ENCODE measurements at regions not wholly inside any gene's neighbourhood (a gene's known extent, or its start where the extent isn't known, plus 50 kb on each side); places are given as distances from the start of the nearest gene placed in this dataset.

- no peak overlapping the region for H3K4me3 ChIP-seq (ENCODE audit: insufficient read depth in 1 of 2, low read depth in 1 of 2, low read length in 2 of 2)
- H4K91ac ChIP-seq (ENCODE audit: low read length): peak overlapping the region; percentile 67
- no peak overlapping the region for H2AFZ ChIP-seq (ENCODE audit: low read depth, low read length)
- peak overlapping the region; percentile 13 to 26 for H3K4ac ChIP-seq (ENCODE audit: low read depth in 1 of 2, low read length in 2 of 2)
- no peak overlapping the region for H3K23ac ChIP-seq (ENCODE audit: low read length in 2 of 2)
- no peak for DNase-seq
- peaks cover 8% of the 10 kb centered on the region for H3K9me3 ChIP-seq (ENCODE audit: control insufficient read depth, low read length)
- no peaks in the 10 kb centered on the region for H3K79me1 ChIP-seq (replicated peaks; ENCODE audit: low read length, poor library complexity, severe bottlenecking)
- H3K4me2 ChIP-seq (ENCODE audit: low read length, poor library complexity, severe bottlenecking): no peak overlapping the region
- peak overlapping the region; percentile 21 for H2AK5ac ChIP-seq (ENCODE audit: low read length, severe bottlenecking)
- peaks cover 38% of the 10 kb centered on the region for H3K4me1 ChIP-seq (ENCODE audit: control insufficient read depth, insufficient read depth, low read depth, low read length)
- peak overlapping the region; percentile 31 for H4K8ac ChIP-seq (ENCODE audit: low read length)
- H2BK120ac ChIP-seq (ENCODE audit: low read depth, low read length): peak overlapping the region; percentile 20
- H3K18ac ChIP-seq (ENCODE audit: low read depth in 1 of 2, low read length in 2 of 2): peak overlapping the region in 1 of 2 experiments; percentile 62
- H2BK5ac ChIP-seq (ENCODE audit: low read depth, low read length, poor library complexity, severe bottlenecking): no peak overlapping the region
- peaks cover 4 to 13% of the 10 kb centered on the region in 2 experiments for H3K27me3 ChIP-seq (ENCODE audit: control insufficient read depth in 1 of 2, insufficient read depth in 1 of 2, low read length in 2 of 2)
- H3K14ac ChIP-seq (ENCODE audit: low read length in 2 of 2): no peak overlapping the region
- no peak overlapping the region for H3K9ac ChIP-seq (ENCODE audit: low read length)
- peak overlapping the region; percentile 63 to 75 for H2BK12ac ChIP-seq (ENCODE audit: low read length in 2 of 2)
- H3K27ac ChIP-seq (ENCODE audit: low read length, poor library complexity, severe bottlenecking): no peak overlapping the region
- no peaks in the 10 kb centered on the region for H3K36me3 ChIP-seq (ENCODE audit: control insufficient read depth in 1 of 2, insufficient read depth in 2 of 2, low read depth in 1 of 2, low read length in 2 of 2)
- 87% methylated on average over 15 of the region's 17 CpGs for WGBS
- H2BK15ac ChIP-seq (ENCODE audit: low read depth, poor library complexity, severe bottlenecking): peak overlapping the region; percentile 63
These were observed 219.8 kb downstream of the C9orf50 start for GRCh38 chr9:129400971-129401622.

DNA sequence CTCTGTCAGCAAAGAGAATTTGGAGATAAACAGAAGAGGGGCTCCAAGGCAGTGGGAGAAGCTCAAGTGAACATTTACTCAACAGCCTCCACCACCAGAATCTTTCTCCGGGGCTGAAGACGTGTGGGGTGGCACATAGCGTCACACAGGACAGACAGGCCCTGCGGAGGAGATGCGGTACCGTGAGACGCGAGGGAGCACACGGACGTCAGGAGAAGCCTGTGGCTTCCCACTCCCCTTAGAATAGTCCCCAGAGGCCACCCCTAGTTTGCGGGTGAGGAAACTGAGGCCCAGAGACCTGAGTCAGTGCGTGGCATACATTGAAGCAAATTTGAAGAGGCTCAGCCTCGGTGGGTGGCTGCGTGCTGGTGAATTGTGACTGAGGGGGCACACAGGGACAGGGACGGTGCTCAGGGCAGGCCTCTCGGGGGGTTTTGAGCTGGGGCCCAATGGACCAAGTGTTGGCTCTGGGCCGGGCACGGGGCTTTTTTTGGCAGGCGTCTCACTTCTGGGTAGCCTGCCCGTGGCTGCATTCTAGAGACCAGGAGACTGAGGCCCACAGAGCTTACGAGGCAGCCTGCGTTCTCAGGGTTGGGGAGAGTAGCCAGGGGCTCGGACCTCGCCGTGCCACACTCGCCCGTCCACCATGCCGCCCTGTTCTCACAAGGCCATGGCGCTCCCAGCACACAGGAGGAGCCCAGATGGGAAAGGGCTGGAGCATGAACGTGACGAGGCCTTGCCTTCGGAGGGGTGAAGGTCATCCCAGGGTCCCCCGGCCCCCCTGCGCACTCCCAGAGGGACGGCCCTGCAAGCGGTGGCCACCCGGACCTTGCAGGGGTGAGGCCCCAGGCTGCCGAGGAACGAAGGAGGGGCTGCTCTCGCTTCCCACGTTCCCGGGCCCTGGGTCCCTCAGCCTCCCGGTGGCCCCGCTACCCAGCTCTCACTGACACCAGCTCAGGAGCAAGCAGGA is 220.6 kb downstream of the C9orf50 start:
- H2BK12ac ChIP-seq (ENCODE audit: low read length in 2 of 2): peak overlapping the region; percentile 63 to 75
- no peak overlapping the region for H2AFZ ChIP-seq (ENCODE audit: low read depth, low read length)
- H2BK15ac ChIP-seq (ENCODE audit: low read depth, poor library complexity, severe bottlenecking): no peak overlapping the region
- H3K4me3 ChIP-seq (ENCODE audit: insufficient read depth in 1 of 2, low read depth in 1 of 2, low read length in 2 of 2): no peak overlapping the region
- peaks cover 30% of the 10 kb centered on the region for H3K4me1 ChIP-seq (ENCODE audit: control insufficient read depth, insufficient read depth, low read depth, low read length)
- H3K18ac ChIP-seq (ENCODE audit: low read depth in 1 of 2, low read length in 2 of 2): no peak overlapping the region
- 95% methylated on average over 44 of the region's 44 CpGs for WGBS
- no peak for DNase-seq
- no peak overlapping the region for H2BK5ac ChIP-seq (ENCODE audit: low read depth, low read length, poor library complexity, severe bottlenecking)
- H4K8ac ChIP-seq (ENCODE audit: low read length): no peak overlapping the region
- peak overlapping the region in 1 of 2 experiments; percentile 13 for H3K4ac ChIP-seq (ENCODE audit: low read depth in 1 of 2, low read length in 2 of 2)
- no peak overlapping the region for H3K23ac ChIP-seq (ENCODE audit: low read length in 2 of 2)
- H4K91ac ChIP-seq (ENCODE audit: low read length): peak overlapping the region; percentile 67
- peaks cover 16% of the 10 kb centered on the region for H3K9me3 ChIP-seq (ENCODE audit: control insufficient read depth, low read length)
- H2BK120ac ChIP-seq (ENCODE audit: low read depth, low read length): peak overlapping the region; percentile 20
- peaks cover 10 to 21% of the 10 kb centered on the region in 2 experiments for H3K27me3 ChIP-seq (ENCODE audit: control insufficient read depth in 1 of 2, insufficient read depth in 1 of 2, low read length in 2 of 2)
- H3K36me3 ChIP-seq (ENCODE audit: control insufficient read depth in 1 of 2, insufficient read depth in 2 of 2, low read depth in 1 of 2, low read length in 2 of 2): no peaks in the 10 kb centered on the region
- peak overlapping the region; percentile 19 for H2AK5ac ChIP-seq (ENCODE audit: low read length, severe bottlenecking)
- H3K79me1 ChIP-seq (replicated peaks; ENCODE audit: low read length, poor library complexity, severe bottlenecking): no peaks in the 10 kb centered on the region
- no peak overlapping the region for H3K4me2 ChIP-seq (ENCODE audit: low read length, poor library complexity, severe bottlenecking)
- no peak overlapping the region for H3K27ac ChIP-seq (ENCODE audit: low read length, poor library complexity, severe bottlenecking)
- no peak overlapping the region for H3K9ac ChIP-seq (ENCODE audit: low read length)
- no peak overlapping the region for H3K14ac ChIP-seq (ENCODE audit: low read length in 2 of 2)

DNA sequence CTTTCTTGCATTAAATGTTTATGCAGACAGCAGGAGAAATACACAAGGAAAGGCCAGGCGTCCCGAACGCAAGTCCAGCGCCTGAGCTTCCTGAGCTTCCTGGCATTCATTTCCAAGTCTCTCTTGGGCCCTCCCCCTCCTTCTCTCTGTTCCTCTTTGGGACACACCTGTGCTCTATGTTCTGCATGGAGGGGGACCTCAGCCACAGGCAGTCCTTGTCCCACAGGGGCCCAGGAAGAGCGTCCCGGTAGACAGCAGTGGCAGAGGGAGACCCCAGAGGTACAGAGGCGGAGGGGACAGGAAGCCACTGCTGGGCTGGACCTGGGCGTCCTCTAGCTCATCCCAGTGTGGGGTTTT is 221.3 kb downstream of the C9orf50 start:
- DNase-seq: no peak
- H4K91ac ChIP-seq (ENCODE audit: low read length): peak overlapping the region; percentile 45
- no peak overlapping the region for H3K14ac ChIP-seq (ENCODE audit: low read length in 2 of 2)
- no peak overlapping the region for H2AFZ ChIP-seq (ENCODE audit: low read depth, low read length)
- H3K27me3 ChIP-seq (ENCODE audit: control insufficient read depth in 1 of 2, insufficient read depth in 1 of 2, low read length in 2 of 2): peaks cover 14 to 28% of the 10 kb centered on the region in 2 experiments
- no peak overlapping the region for H3K23ac ChIP-seq (ENCODE audit: low read length in 2 of 2)
- no peak overlapping the region for H4K8ac ChIP-seq (ENCODE audit: low read length)
- WGBS: 72% methylated on average over 6 of the region's 8 CpGs
- H3K4me3 ChIP-seq (ENCODE audit: insufficient read depth in 1 of 2, low read depth in 1 of 2, low read length in 2 of 2): no peak overlapping the region
- H3K9me3 ChIP-seq (ENCODE audit: control insufficient read depth, low read length): peaks cover 16% of the 10 kb centered on the region
- H3K4me1 ChIP-seq (ENCODE audit: control insufficient read depth, insufficient read depth, low read depth, low read length): peaks cover 23% of the 10 kb centered on the region
- H3K79me1 ChIP-seq (replicated peaks; ENCODE audit: low read length, poor library complexity, severe bottlenecking): no peaks in the 10 kb centered on the region
- H3K36me3 ChIP-seq (ENCODE audit: control insufficient read depth in 1 of 2, insufficient read depth in 2 of 2, low read depth in 1 of 2, low read length in 2 of 2): no peaks in the 10 kb centered on the region
- peak overlapping the region; percentile 64 for H2BK15ac ChIP-seq (ENCODE audit: low read depth, poor library complexity, severe bottlenecking)
- H3K4me2 ChIP-seq (ENCODE audit: low read length, poor library complexity, severe bottlenecking): no peak overlapping the region
- no peak overlapping the region for H2AK5ac ChIP-seq (ENCODE audit: low read length, severe bottlenecking)
- H3K9ac ChIP-seq (ENCODE audit: low read length): no peak overlapping the region
- peak overlapping the region in 1 of 2 experiments; percentile 31 for H2BK12ac ChIP-seq (ENCODE audit: low read length in 2 of 2)
- H3K27ac ChIP-seq (ENCODE audit: low read length, poor library complexity, severe bottlenecking): no peak overlapping the region
- no peak overlapping the region for H2BK5ac ChIP-seq (ENCODE audit: low read depth, low read length, poor library complexity, severe bottlenecking)
- no peak overlapping the region for H2BK120ac ChIP-seq (ENCODE audit: low read depth, low read length)
- peak overlapping the region in 1 of 2 experiments; percentile 46 for H3K18ac ChIP-seq (ENCODE audit: low read depth in 1 of 2, low read length in 2 of 2)
- H3K4ac ChIP-seq (ENCODE audit: low read depth in 1 of 2, low read length in 2 of 2): no peak overlapping the region

All from mesenchymal stem cell (in vitro differentiated cells and primary cell).